HG03469 (cell line): ENCODE measurements at regions not wholly inside any gene's neighbourhood (a gene's known extent, or its start where the extent isn't known, plus 50 kb on each side); places are given as distances from the start of the nearest gene placed in this dataset.
"Not testable (repeated sequence)": the region's sequence is repeated elsewhere in the genome, so short reads cannot be mapped to it uniquely, and the experiment has no call there.

Experiments
- ATAC-seq: cut with Tn5 transposase; IDR thresholded peaks from one replicate; pipeline ENCODE4 v1.9.1; 2021; ENCODE audit warnings: mild to moderate bottlenecking, moderate library complexity, moderate number of reproducible peaks; ENCODE audit not compliant: unreplicated experiment

GRCh38 chr1:81183553-81183952, 617.2 kb upstream of the ADGRL2 start:
- no peak for ATAC-seq

- ATAC-seq = no peak
Observed at GRCh38 chr1:81183051-81183450, 617.7 kb upstream of the ADGRL2 start.

DNA sequence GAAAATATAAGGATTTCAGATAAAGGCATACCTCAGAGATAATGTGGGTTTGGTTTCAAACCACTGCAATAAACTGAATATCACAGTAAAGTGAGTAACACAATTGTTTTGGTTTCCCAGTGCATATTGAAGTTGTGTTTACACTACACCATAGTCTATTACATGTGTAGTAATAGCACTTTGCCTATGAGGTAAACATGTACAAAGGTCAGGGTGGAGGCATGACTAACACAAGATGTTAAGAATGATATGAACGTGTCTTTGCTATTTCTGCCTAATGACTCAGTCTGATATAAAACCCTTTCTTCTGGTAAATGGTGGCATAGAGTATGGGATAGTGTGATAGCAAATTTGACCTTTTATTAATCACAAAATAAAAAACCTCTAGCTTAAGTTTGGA, 621.5 kb upstream of the ADGRL2 start:
- ATAC-seq = no peak

DNA sequence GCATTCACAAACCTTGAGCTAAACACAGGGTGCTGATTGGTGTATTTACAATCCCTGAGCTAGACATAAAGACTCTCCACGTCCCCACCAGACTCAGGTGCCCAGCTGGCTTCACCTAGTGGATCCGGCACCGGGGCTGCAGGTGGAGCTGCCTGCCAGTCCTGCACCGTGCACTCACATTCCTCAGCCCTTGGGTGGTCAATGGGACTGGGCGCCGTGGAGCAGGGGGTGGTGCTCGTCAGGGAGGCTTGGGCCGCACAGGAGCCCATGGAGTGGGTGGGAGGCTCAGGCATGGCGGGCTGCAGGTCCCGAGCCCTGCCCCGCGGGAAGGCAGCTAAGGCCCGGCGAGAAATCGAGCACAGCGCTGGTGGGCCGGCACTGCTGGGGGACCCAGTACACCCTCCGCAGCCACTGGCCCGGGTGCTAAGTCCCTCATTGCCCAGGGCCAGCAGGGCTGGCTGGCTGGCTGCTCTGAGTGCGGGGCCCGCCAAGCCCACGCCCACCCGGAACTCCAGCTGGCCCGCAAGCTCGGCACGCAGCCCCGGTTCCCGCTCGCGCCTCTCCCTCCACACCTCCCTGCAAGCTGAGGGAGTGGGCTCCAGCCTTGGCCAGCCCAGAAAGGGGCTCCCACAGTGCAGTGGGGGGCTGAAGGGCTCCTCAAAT, 622.2 kb upstream of the ADGRL2 start:
- ATAC-seq = not testable (repeated sequence)

DNA sequence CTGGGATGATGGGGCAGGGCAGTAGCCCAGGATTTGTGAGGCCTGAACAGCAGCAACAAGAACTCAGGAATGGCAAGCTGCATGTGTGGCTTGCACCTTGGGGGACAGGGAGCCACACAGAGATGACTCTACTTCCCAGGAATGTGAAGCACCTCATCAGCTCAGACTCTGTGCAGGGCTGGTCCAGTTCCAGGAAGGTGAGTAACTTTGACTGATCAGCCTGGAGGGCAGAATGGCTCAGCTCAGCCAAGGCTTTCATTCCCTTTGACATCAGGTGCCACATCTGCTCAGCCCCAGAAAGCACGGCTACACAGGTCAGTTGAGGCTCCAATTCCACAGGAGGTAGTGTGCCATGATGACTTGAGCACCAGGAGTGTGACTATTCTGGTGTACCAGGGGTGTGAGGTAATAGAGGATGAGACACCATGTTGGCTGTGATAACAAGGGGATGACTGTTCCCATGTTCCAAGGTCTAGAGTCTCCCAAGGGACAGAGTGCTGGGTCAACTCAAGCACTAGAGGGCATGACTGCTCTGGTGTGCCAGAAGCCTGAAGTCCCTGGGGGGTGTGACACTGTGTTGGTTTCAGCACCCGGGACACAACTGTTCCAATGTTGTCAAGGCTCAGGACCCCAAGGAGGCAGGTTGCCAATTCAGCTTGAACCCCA, 625.8 kb upstream of the ADGRL2 start:
- no peak for ATAC-seq

GRCh38 chr1:81174052-81174451, 626.7 kb upstream of the ADGRL2 start:
- no peak for ATAC-seq

- ATAC-seq = no peak
Observed at GRCh38 chr1:81172483-81172882, 628.3 kb upstream of the ADGRL2 start.

GRCh38 chr1:81170721-81171120, 630.0 kb upstream of the ADGRL2 start:
- ATAC-seq = no peak

GRCh38 chr1:81165963-81166362, 634.8 kb upstream of the ADGRL2 start:
- ATAC-seq = no peak

GRCh38 chr1:81160696-81161095, 640.0 kb upstream of the ADGRL2 start:
- no peak for ATAC-seq

GRCh38 chr1:81158592-81158991, 642.1 kb upstream of the ADGRL2 start:
- ATAC-seq = no peak

- ATAC-seq = no peak
Observed at GRCh38 chr1:81157686-81158085, 643.0 kb upstream of the ADGRL2 start.

DNA sequence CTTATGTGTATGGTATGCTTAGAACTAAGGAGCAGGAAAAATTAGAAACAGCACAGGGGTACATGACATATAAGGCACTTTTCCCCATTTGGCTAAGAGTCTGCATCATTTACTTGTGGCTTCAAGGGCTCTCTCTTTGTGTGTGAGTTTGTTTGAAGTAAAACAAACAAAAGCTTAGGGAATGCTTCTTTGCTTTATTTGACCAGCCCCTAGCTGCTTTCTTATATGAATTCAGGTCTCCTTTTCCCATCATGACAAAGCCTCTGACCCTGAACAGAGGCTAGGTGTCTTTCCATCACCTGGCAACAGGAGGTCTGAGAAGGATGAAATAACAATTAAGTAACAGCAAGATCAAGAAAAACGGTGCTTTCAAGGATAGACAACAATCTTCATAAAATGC, 643.8 kb upstream of the ADGRL2 start:
- no peak for ATAC-seq

DNA sequence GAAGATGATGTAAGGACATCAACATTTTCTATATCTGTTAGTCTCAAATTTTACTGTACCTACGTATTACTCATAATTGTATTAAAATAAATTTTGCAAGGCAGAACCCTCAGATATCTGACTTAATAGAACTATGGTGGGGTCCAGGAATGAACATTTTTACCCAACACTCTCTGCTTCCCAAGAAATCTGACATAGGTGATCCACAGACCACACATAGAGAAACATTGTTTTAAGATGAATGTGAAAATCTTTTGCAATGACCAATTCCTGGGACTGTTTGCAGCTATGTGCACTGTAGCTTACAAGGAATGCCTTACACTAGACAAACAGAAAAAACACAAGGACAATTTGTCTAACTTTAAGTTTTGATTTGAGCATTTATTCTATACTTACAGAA, 645.6 kb upstream of the ADGRL2 start:
- ATAC-seq = no peak

GRCh38 chr1:81151206-81151605, 649.5 kb upstream of the ADGRL2 start:
- ATAC-seq = no peak

GRCh38 chr1:81149649-81150325, 650.9 kb upstream of the ADGRL2 start:
- no peak for ATAC-seq

DNA sequence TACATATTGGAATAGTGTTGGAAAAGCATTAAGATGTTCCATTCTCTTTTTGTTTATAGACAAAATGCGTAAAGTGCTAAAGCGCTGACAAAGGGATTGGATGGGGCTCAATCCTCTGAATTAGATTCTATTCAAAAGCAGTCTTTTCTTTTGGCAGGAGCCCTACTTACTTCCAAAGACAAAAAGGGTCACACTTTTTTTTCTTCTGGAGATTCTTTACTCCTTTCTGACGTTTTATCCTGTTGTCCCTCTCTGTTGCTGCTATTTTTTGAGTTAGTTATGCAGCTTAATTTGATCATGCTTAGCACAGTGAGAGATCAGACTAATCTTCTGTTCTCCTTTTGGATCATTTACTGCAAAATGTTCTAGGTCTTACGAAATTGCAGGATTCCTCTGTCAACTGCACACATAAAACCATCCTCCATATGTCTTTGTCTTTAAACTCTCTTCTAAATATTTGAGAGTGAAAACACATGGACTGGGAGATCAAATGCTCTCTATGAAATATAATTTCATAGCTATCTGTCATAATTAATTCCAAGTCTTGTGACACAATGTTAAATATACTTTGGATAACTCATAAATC, 656.4 kb upstream of the ADGRL2 start:
- no peak for ATAC-seq

GRCh38 chr1:81142099-81142826, 658.5 kb upstream of the ADGRL2 start:
- no peak for ATAC-seq

DNA sequence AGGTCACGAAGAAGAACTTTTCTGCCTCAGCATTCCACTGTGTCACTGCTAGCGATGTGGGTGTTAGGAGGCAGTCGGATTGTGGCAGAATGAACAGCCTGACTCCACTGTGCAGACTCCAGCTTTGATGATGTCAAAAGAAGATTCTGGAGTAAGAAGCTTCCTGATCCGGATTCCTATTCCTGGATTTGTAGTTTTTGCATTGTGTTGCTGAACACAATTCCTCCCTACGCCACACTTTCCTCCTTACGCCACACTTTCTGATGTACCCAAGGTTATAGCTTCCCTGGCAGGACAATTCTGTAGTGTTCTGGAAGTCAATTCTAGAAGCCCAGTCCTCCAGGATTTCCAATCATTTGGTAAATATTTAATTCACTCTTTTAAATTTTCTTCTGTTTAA, 665.2 kb upstream of the ADGRL2 start:
- ATAC-seq = no peak

DNA sequence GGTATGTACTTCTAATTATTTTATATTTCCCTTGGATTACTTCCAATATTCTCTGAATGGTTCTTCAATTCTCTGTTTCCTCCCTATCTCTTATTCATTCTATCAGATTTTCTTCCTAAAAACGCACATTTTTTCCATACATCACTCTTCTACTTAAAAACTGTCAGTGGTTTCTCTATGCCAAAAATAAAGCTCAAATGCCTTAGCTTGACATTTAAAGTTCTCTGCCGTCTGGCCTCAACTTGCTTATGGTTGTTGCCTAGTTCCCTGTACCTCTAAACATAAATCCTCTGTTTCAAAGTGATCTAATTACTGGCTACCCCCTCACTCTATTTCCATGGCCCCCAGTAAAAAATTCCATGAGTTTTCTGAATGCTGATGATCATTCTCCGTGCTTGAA, 671.0 kb upstream of the ADGRL2 start:
- ATAC-seq = no peak

DNA sequence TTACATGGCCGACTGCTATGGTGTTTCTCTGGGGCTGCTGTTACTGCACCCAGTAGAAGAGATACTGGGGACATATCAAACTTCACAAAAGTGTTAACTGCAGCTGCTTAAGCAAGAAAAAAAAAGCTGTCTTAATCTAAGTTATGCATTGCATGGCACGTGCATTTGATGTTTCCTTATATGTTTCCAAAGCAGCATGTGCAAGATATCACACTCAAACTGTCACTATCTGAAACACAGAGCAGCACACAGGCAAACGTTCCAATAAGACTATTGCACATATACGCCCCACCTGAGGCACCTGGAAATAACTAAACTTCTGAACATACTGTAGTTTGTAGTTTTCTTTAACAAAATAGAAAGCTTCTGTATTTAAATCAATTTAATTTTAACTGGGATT, 671.4 kb upstream of the ADGRL2 start:
- no peak for ATAC-seq
